GM12865 (cell line): ENCODE measurements at regions not wholly inside any gene's neighbourhood (a gene's known extent, or its start where the extent isn't known, plus 50 kb on each side); places are given as distances from the start of the nearest gene placed in this dataset.

Source experiments
- DNase-seq: peaks from one replicate; pipeline ENCODE4 v3.0.0; 2010; ENCODE audit warnings: low read depth
- H3K4me3 ChIP-seq: 2 replicates; pipeline ENCODE4 v1.5.1; 2011; ENCODE audit warnings: mild to moderate bottlenecking, low read depth, low read length, control low read depth
- CTCF ChIP-seq: IDR thresholded peaks from 2 replicates; pipeline ENCODE4 v1.5.1; 2011; ENCODE audit warnings: low read length, control low read depth, low read depth, inconsistent platforms; ENCODE audit not compliant: insufficient read depth; ENCODE audit errors: missing control alignments

- H3K4me3 ChIP-seq: no peak overlapping the region
- DNase-seq: no peak
- no peak for TF ChIP-seq CTCF
Measured at GRCh38 chr1:229075217-229075616, 195.7 kb upstream of the RAB4A start.

- H3K4me3 ChIP-seq: no peak overlapping the region
- TF ChIP-seq CTCF: no peak
- DNase-seq: no peak
Measured at GRCh38 chr1:229075716-229076115, 195.2 kb upstream of the RAB4A start.

GRCh38 chr1:229076195-229076594, 194.7 kb upstream of the RAB4A start:
- no peak for TF ChIP-seq CTCF
- no peak for DNase-seq
- H3K4me3 ChIP-seq: no peak overlapping the region

GRCh38 chr1:229079016-229079595, 191.8 kb upstream of the RAB4A start:
- no peak for TF ChIP-seq CTCF
- DNase-seq: no peak
- no peak overlapping the region for H3K4me3 ChIP-seq

- no peak for TF ChIP-seq CTCF
- no peak overlapping the region for H3K4me3 ChIP-seq
- no peak for DNase-seq
Measured at GRCh38 chr1:229080361-229080760, 190.6 kb upstream of the RAB4A start.

GRCh38 chr1:229085291-229085690, 185.6 kb upstream of the RAB4A start:
- TF ChIP-seq CTCF: no peak
- H3K4me3 ChIP-seq: no peak overlapping the region
- DNase-seq: no peak

GRCh38 chr1:229086091-229086490, 184.8 kb upstream of the RAB4A start:
- no peak for TF ChIP-seq CTCF
- DNase-seq: no peak
- H3K4me3 ChIP-seq: no peak overlapping the region
